Right atrium auricular region (tissue), 2 donors: ENCODE measurements at regions not wholly inside any gene's neighbourhood (a gene's known extent, or its start where the extent isn't known, plus 50 kb on each side); places are given as distances from the start of the nearest gene placed in this dataset.

Experiments
- DNase-seq: peaks from one replicate; pipeline ENCODE4 v3.0.0-alpha.2; 2019; ENCODE audit warnings: low spot score
- H3K27ac ChIP-seq, 2 donors: fragments of 200-600 bp; sonication (generic); 1 replicate in 1 of 2; 2 replicates in 1 of 2; pipeline ENCODE4 v1.5.1; 2016 to 2019
- H3K27me3 ChIP-seq, 2 donors: fragments of 200-600 bp; sonication (generic); one replicate each; pipeline versions ENCODE4 v1.5.1 to v1.6.0; 2017 to 2019
- H3K36me3 ChIP-seq: fragments of 200-600 bp; sonication (generic); one replicate; pipeline ENCODE4 v1.5.1; 2016
- H3K4me1 ChIP-seq, 2 donors: fragments of 200-600 bp; sonication (generic); one replicate each; pipeline versions ENCODE4 v1.5.1 to v1.6.0; 2017 to 2019
- H3K4me3 ChIP-seq, 2 donors: fragments of 200-600 bp; sonication (generic); 1 replicate in 1 of 2; 2 replicates in 1 of 2; pipeline ENCODE4 v1.5.1; 2017 to 2019; ENCODE audit warnings: mild to moderate bottlenecking in 1 of 2, moderate library complexity in 1 of 2
- H3K9me3 ChIP-seq, 2 donors: fragments of 200-600 bp; sonication (generic); one replicate each; pipeline ENCODE4 v1.5.1; 2019
- TF ChIP-seq, protein P1 (sequence below), 2 donors: fragments of 200-600 bp; sonication (generic); IDR thresholded peaks; one replicate each; pipeline ENCODE4 v1.5.1; 2019; ENCODE audit warnings: antibody characterized with exemption in 2 of 2

- Histone ChIP-seq H3K27ac (peak overlapping the region; percentile 49 to 85), H3K27me3 (no peaks in the 10 kb centered on the region), H3K36me3 (no peaks in the 10 kb centered on the region), H3K4me3 (no peak overlapping the region), H3K4me1 (no peaks in the 10 kb centered on the region), H3K9me3 (no peaks in the 10 kb centered on the region)
- TF ChIP-seq, protein P1, sequence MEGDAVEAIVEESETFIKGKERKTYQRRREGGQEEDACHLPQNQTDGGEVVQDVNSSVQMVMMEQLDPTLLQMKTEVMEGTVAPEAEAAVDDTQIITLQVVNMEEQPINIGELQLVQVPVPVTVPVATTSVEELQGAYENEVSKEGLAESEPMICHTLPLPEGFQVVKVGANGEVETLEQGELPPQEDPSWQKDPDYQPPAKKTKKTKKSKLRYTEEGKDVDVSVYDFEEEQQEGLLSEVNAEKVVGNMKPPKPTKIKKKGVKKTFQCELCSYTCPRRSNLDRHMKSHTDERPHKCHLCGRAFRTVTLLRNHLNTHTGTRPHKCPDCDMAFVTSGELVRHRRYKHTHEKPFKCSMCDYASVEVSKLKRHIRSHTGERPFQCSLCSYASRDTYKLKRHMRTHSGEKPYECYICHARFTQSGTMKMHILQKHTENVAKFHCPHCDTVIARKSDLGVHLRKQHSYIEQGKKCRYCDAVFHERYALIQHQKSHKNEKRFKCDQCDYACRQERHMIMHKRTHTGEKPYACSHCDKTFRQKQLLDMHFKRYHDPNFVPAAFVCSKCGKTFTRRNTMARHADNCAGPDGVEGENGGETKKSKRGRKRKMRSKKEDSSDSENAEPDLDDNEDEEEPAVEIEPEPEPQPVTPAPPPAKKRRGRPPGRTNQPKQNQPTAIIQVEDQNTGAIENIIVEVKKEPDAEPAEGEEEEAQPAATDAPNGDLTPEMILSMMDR (IDR thresholded peaks at IDR 0.05): no peak
- no peak for DNase-seq
These were observed 266.4 kb upstream of the ZNF608 start for GRCh38 chr5:125012727-125013451.

DNA sequence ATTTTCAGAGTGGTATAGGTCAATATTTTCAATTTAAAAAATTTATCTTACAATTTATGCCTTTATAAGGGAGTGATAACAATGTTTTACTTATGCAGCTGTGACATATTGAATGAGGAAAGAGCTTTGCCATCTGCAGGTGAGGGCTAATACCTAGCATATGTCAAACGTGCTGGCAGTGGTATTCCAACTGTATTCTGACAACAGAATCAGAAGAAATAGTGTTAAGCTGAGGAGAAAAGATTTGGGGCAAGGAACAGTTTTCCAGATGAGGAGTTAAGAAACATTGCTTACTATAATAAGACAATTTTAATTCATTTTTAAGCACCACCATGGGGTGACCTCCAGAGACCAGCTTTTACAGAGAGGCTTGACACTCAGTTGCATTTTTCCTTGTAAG is 267.8 kb upstream of the ZNF608 start:
- TF ChIP-seq, protein P1 (IDR thresholded peaks at IDR 0.05): no peak
- Histone ChIP-seq H3K36me3 (no peaks in the 10 kb centered on the region), H3K9me3 (no peaks in the 10 kb centered on the region), H3K4me3 (no peak overlapping the region), H3K4me1 (no peaks in the 10 kb centered on the region), H3K27me3 (no peaks in the 10 kb centered on the region), H3K27ac (no peak overlapping the region)
- no peak for DNase-seq

DNA sequence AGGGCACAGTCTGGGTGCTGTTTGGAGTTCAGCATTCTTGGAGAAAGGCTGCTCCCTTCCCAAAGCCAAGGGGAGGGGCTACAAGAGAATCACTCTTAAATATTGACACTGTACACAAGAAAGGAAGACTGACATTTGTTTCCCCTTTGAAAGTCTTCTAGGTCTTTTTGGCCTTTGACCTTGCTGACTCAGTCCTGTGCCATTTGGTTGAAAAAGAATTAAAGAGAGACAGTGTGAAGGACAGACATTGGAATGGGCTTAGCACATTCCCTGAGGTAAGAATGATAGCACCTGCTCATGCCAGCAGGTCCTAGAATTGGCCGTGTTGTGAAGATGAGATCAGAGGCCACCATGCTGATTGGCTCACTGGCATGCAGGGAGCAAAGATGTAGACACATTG is 271.4 kb upstream of the ZNF608 start:
- Histone ChIP-seq H3K9me3 (no peaks in the 10 kb centered on the region), H3K4me1 (no peaks in the 10 kb centered on the region), H3K27me3 (no peaks in the 10 kb centered on the region), H3K27ac (no peak overlapping the region), H3K36me3 (no peaks in the 10 kb centered on the region), H3K4me3 (no peak overlapping the region)
- no peak for DNase-seq
- TF ChIP-seq, protein P1 (IDR thresholded peaks at IDR 0.05): no peak

DNA sequence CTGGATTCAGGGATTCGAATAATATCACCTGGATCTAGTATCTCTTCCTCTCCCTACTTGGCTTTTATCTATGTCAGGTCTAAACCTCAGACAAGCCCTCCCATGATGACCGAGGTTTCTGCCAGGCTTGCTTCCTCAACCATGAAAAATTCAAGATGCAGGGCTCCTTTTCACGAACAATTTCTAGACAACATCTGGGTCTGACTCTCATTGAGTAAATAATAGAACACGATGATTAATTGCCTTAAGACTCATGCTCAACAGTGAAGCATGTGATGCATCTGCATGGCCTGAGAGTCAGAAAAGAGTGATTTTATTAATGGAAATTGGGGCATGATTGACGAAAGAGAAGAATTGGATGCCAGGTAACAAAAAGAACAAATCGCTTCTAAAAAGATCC is 277.2 kb upstream of the ZNF608 start:
- no peaks in the 10 kb centered on the region for H3K36me3 ChIP-seq
- DNase-seq: no peak
- TF ChIP-seq, protein P1 (IDR thresholded peaks at IDR 0.05): no peak
- no peak overlapping the region for H3K27ac ChIP-seq
- H3K4me1 ChIP-seq: no peaks in the 10 kb centered on the region
- H3K4me3 ChIP-seq: no peak overlapping the region
- no peaks in the 10 kb centered on the region for H3K9me3 ChIP-seq
- no peaks in the 10 kb centered on the region for H3K27me3 ChIP-seq

- H3K4me1 ChIP-seq: no peaks in the 10 kb centered on the region
- TF ChIP-seq, protein P1 (IDR thresholded peaks at IDR 0.05): no peak
- H3K9me3 ChIP-seq: no peaks in the 10 kb centered on the region
- H3K4me3 ChIP-seq: no peak overlapping the region
- H3K36me3 ChIP-seq: no peaks in the 10 kb centered on the region
- no peaks in the 10 kb centered on the region for H3K27me3 ChIP-seq
- H3K27ac ChIP-seq: peak overlapping the region in 1 of 2 donors; percentile 28
- no peak for DNase-seq
These were observed 280.7 kb upstream of the ZNF608 start for GRCh38 chr5:125026867-125027731.
